Esophagus muscularis mucosa (tissue), 4 donors: ENCODE measurements at regions not wholly inside any gene's neighbourhood (a gene's known extent, or its start where the extent isn't known, plus 50 kb on each side); places are given as distances from the start of the nearest gene placed in this dataset.

Source experiments
- DNase-seq: peaks from one replicate; pipeline ENCODE4 v3.0.0-alpha.2; 2017; ENCODE audit errors: extremely low spot score
- H3K27ac ChIP-seq, 4 donors: fragments of 200-600 bp; sonication (generic); replicated peaks in 1 of 4; 1 replicate in 3 of 4; 2 replicates in 1 of 4; pipeline ENCODE4 v1.5.1; 2016 to 2019; ENCODE audit warnings: mild to moderate bottlenecking in 1 of 4
- H3K27me3 ChIP-seq, 4 donors: fragments of 200-600 bp; sonication (generic); one replicate each; pipeline versions ENCODE4 v1.5.1 to v1.6.0; 2016 to 2019
- H3K36me3 ChIP-seq, 4 donors: fragments of 200-600 bp; sonication (generic); one replicate each; pipeline ENCODE4 v1.5.1; 2016 to 2019
- H3K4me1 ChIP-seq, 4 donors: fragments of 200-600 bp; sonication (generic); one replicate each; pipeline ENCODE4 v1.5.1; 2016 to 2019
- H3K4me3 ChIP-seq, 4 donors: fragments of 200-600 bp; sonication (generic); 1 replicate in 2 of 4; 2 replicates in 2 of 4; pipeline ENCODE4 v1.5.1; 2016 to 2019; ENCODE audit warnings: mild to moderate bottlenecking in 4 of 4, moderate library complexity in 1 of 4
- H3K9me3 ChIP-seq, 4 donors: fragments of 200-600 bp; sonication (generic); 1 replicate in 3 of 4; 2 replicates in 1 of 4; pipeline ENCODE4 v1.5.1; 2016 to 2019
- EP300 ChIP-seq: sonication (generic); formaldehyde crosslinking; IDR thresholded peaks from one replicate; pipeline ENCODE4 v1.6.1; 2017; ENCODE audit warnings: antibody characterized with exemption
- POLR2A ChIP-seq: fragments of 450-650 bp; IDR thresholded peaks from one replicate; pipeline ENCODE4 v1.6.1; 2017; ENCODE audit warnings: antibody characterized with exemption, moderate library complexity, mild to moderate bottlenecking, low read depth
- POLR2AphosphoS5 ChIP-seq, 2 donors: sonication (generic); formaldehyde crosslinking; IDR thresholded peaks; one replicate each; pipeline ENCODE4 v1.6.1; 2017; ENCODE audit warnings: antibody characterized with exemption in 2 of 2
- WGBS: methylation state at CpG from one replicate; pipeline ENCODE4 v1.1.5; 2018; 5-methylcytosine and 5-hydroxymethylcytosine counted together
- intact Hi-C: fragments of 100-400 bp; cut with DNase I; formaldehyde crosslinking; loops from one replicate; pipeline ENCODE4 v1.15.1; 2023
- TF ChIP-seq, protein P1 (sequence below), 3 experiments: fragments of 200-600 bp in 2 of 3; fragments of 450-650 bp in 1 of 3; sonication (generic) in 2 of 3; IDR thresholded peaks; one replicate each; pipeline ENCODE4 v1.5.1; 2017 to 2019; ENCODE audit warnings: antibody characterized with exemption in 3 of 3, mild to moderate bottlenecking in 2 of 3, moderate library complexity in 1 of 3

DNA sequence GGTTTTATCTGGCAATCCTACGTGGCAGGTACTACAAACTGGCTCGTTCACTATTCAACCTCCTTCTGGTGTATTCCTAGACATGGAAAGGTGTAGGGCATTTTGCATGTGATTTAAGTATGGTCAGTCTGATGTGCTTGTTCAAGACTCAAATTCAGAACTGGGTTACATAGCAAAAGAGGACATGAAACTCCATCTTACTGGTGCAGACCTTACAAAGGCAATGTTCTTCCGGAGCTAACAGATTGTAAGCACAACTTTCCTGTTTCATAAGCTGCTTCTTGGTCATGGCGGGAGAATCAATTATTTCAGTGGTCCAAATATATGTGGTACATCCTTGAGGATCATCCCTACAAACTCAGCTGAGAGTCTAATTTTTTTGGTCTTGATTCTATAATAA, 703.4 kb downstream of the EPM2A start:
- DNase-seq = no peak
- intact Hi-C loops = no loop called here
- Histone ChIP-seq H3K36me3 (no peaks in the 10 kb centered on the region), H3K4me1 (no peaks in the 10 kb centered on the region), H3K4me3 (no peak overlapping the region), H3K27ac (no peak overlapping the region), H3K27me3 (no peaks in the 10 kb centered on the region), H3K9me3 (no peaks in the 10 kb centered on the region)
- WGBS = 72% methylated on average over 4 of the region's 4 CpGs
- TF ChIP-seq, protein P1, sequence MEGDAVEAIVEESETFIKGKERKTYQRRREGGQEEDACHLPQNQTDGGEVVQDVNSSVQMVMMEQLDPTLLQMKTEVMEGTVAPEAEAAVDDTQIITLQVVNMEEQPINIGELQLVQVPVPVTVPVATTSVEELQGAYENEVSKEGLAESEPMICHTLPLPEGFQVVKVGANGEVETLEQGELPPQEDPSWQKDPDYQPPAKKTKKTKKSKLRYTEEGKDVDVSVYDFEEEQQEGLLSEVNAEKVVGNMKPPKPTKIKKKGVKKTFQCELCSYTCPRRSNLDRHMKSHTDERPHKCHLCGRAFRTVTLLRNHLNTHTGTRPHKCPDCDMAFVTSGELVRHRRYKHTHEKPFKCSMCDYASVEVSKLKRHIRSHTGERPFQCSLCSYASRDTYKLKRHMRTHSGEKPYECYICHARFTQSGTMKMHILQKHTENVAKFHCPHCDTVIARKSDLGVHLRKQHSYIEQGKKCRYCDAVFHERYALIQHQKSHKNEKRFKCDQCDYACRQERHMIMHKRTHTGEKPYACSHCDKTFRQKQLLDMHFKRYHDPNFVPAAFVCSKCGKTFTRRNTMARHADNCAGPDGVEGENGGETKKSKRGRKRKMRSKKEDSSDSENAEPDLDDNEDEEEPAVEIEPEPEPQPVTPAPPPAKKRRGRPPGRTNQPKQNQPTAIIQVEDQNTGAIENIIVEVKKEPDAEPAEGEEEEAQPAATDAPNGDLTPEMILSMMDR (IDR thresholded peaks at IDR 0.05) = no peak
- TF ChIP-seq EP300 = no peak
- TF ChIP-seq POLR2A = no peak
- TF ChIP-seq POLR2AphosphoS5 (IDR thresholded peaks at IDR 0.05) = no peak

GRCh38 chr6:145032562-145033145, 702.7 kb downstream of the EPM2A start:
- TF ChIP-seq, protein P1 (IDR thresholded peaks at IDR 0.05) = no peak
- no peak for TF ChIP-seq EP300
- TF ChIP-seq POLR2A = no peak
- TF ChIP-seq POLR2AphosphoS5 (IDR thresholded peaks at IDR 0.05) = no peak
- WGBS = 90% methylated on average over 2 of the region's 2 CpGs
- no peaks in the 10 kb centered on the region for H3K27me3 ChIP-seq
- no peaks in the 10 kb centered on the region for H3K36me3 ChIP-seq
- H3K9me3 ChIP-seq = no peaks in the 10 kb centered on the region
- no peak overlapping the region for H3K4me3 ChIP-seq
- intact Hi-C loops = no loop called here
- H3K4me1 ChIP-seq = peaks cover 0 to 4% (median 0%) of the 10 kb centered on the region in 4 donors
- no peak for DNase-seq
- no peak overlapping the region for H3K27ac ChIP-seq

DNA sequence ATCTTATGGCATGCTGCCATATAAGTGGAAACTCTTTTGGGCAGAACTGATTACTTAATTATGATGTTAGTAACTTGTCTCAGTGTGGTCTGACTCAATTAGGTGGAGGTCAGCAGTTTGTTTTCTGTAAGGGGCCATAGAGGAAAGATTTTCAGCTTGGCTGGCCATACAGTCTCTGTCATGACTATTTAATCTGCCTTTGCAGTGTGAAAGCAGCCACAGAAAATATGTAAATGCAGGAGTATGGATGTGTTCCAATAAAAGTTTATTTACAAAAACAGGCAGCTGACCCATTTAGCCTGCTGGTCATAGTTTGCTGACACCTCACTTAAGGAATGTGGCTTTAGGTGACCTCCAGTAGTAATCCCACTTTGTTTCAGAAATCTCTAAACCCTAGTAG, 700.7 kb downstream of the EPM2A start:
- TF ChIP-seq EP300 (no peak), POLR2AphosphoS5 (IDR thresholded peaks at IDR 0.05) (no peak), POLR2A (no peak)
- TF ChIP-seq, protein P1 (IDR thresholded peaks at IDR 0.05) = no peak
- Histone ChIP-seq H3K27me3 (no peaks in the 10 kb centered on the region), H3K9me3 (no peaks in the 10 kb centered on the region), H3K36me3 (no peaks in the 10 kb centered on the region), H3K4me1 (peaks cover 0 to 10% (median 0%) of the 10 kb centered on the region in 4 donors), H3K4me3 (no peak overlapping the region), H3K27ac (no peak overlapping the region)
- no peak for DNase-seq
- intact Hi-C loops = no loop called here

- Histone ChIP-seq H3K4me3 (no peak overlapping the region), H3K27ac (no peak overlapping the region), H3K4me1 (peaks cover 0 to 10% (median 0%) of the 10 kb centered on the region in 4 donors), H3K36me3 (no peaks in the 10 kb centered on the region), H3K9me3 (no peaks in the 10 kb centered on the region), H3K27me3 (no peaks in the 10 kb centered on the region)
- DNase-seq = no peak
- intact Hi-C loops = no loop called here
- 84% methylated on average over 5 of the region's 5 CpGs for WGBS
- TF ChIP-seq POLR2AphosphoS5 (IDR thresholded peaks at IDR 0.05) (no peak), POLR2A (no peak), EP300 (no peak)
- TF ChIP-seq, protein P1 (IDR thresholded peaks at IDR 0.05) = no peak
Measured at GRCh38 chr6:145036236-145036635, 699.1 kb downstream of the EPM2A start.
